Smooth muscle cell (in vitro differentiated cells): ENCODE measurements at regions not wholly inside any gene's neighbourhood (a gene's known extent, or its start where the extent isn't known, plus 50 kb on each side); places are given as distances from the start of the nearest gene placed in this dataset.
A peak's percentile ranks its signal among the peaks of the same experiment; 100 is the strongest.

ENCODE experiments used
- DNase-seq: peaks from one replicate; lab custom pipeline; 2025; ENCODE audit not compliant: unreplicated experiment; lab: John Stamatoyannopoulos, UW
- H2AFZ ChIP-seq: fragments of 200-600 bp; sonication (generic); 2 replicates; pipeline ENCODE4 v1.6.0; 2016; ENCODE audit warnings: antibody characterized with exemption, low read depth, mild to moderate bottlenecking
- H3F3A ChIP-seq: fragments of 200-600 bp; sonication (generic); 2 replicates; pipeline ENCODE4 v1.6.0; 2017; ENCODE audit warnings: antibody characterized with exemption, low read depth
- H3K27ac ChIP-seq: fragments of 200-600 bp; sonication (generic); 2 replicates; pipeline ENCODE4 v1.5.1; 2016; ENCODE audit warnings: low read depth, mild to moderate bottlenecking
- H3K27me3 ChIP-seq: fragments of 200-600 bp; sonication (generic); 2 replicates; pipeline ENCODE4 v1.6.1; 2016; ENCODE audit warnings: low read depth, mild to moderate bottlenecking
- H3K36me3 ChIP-seq: fragments of 200-600 bp; sonication (generic); 2 replicates; pipeline ENCODE4 v1.5.1; 2016; ENCODE audit warnings: low read depth
- H3K4me1 ChIP-seq: fragments of 200-600 bp; sonication (generic); 2 replicates; pipeline ENCODE4 v1.5.1; 2016; ENCODE audit warnings: low read depth
- H3K4me2 ChIP-seq: fragments of 200-600 bp; sonication (generic); 2 replicates; pipeline ENCODE4 v1.6.0; 2016; ENCODE audit warnings: mild to moderate bottlenecking
- H3K4me3 ChIP-seq: fragments of 200-600 bp; sonication (generic); 2 replicates; pipeline ENCODE4 v1.5.1; 2016; ENCODE audit warnings: mild to moderate bottlenecking
- H3K79me2 ChIP-seq: fragments of 200-600 bp; sonication (generic); 2 replicates; pipeline ENCODE4 v1.6.0; 2016; ENCODE audit warnings: low read depth, mild to moderate bottlenecking
- H3K9ac ChIP-seq: fragments of 200-600 bp; sonication (generic); 2 replicates; pipeline ENCODE4 v1.6.0; 2016; ENCODE audit warnings: low read depth
- H3K9me3 ChIP-seq: fragments of 200-600 bp; sonication (generic); replicated peaks from 2 replicates; pipeline ENCODE4 v1.5.1; 2016; ENCODE audit warnings: low read depth
- H4K20me1 ChIP-seq: fragments of 200-600 bp; sonication (generic); 2 replicates; pipeline ENCODE4 v1.6.0; 2016; ENCODE audit warnings: low read depth
- CTCF ChIP-seq: fragments of 200-600 bp; sonication (generic); IDR thresholded peaks from 2 replicates; pipeline ENCODE4 v1.5.1; 2017; ENCODE audit warnings: borderline replicate concordance, mild to moderate bottlenecking, antibody characterized with exemption; ENCODE audit not compliant: insufficient read depth, poor library complexity, severe bottlenecking
- WGBS: methylation state at CpG from one replicate; pipeline ENCODE4 v1.1.7; 2016; ENCODE audit warnings: low lambda C conversion rate; 5-methylcytosine and 5-hydroxymethylcytosine counted together

- no peak overlapping the region for H3K27ac ChIP-seq
- no peaks in the 10 kb centered on the region for H3K36me3 ChIP-seq
- no peak overlapping the region for H3K4me3 ChIP-seq
- no peaks in the 10 kb centered on the region for H3K4me1 ChIP-seq
- H4K20me1 ChIP-seq: no peaks in the 10 kb centered on the region
- no peak overlapping the region for H3K9ac ChIP-seq
- TF ChIP-seq CTCF: no peak
- H3F3A ChIP-seq: no peaks in the 10 kb centered on the region
- H3K9me3 ChIP-seq: no peaks in the 10 kb centered on the region
- no peak for DNase-seq
- H3K27me3 ChIP-seq: no peaks in the 10 kb centered on the region
- no peaks in the 10 kb centered on the region for H3K79me2 ChIP-seq
- H3K4me2 ChIP-seq: no peak overlapping the region
- H2AFZ ChIP-seq: no peak overlapping the region
Measured at GRCh38 chr5:94039101-94039500, 297.7 kb upstream of the POU5F2 start.

- H3K27ac ChIP-seq: no peak overlapping the region
- H4K20me1 ChIP-seq: no peaks in the 10 kb centered on the region
- no peak overlapping the region for H3K4me2 ChIP-seq
- H3K9me3 ChIP-seq: no peaks in the 10 kb centered on the region
- no peaks in the 10 kb centered on the region for H3K27me3 ChIP-seq
- H3K9ac ChIP-seq: no peak overlapping the region
- no peak for TF ChIP-seq CTCF
- H3K36me3 ChIP-seq: peaks cover 3% of the 10 kb centered on the region
- H3K4me1 ChIP-seq: no peaks in the 10 kb centered on the region
- H3F3A ChIP-seq: no peaks in the 10 kb centered on the region
- DNase-seq: no peak
- H3K79me2 ChIP-seq: no peaks in the 10 kb centered on the region
- no peak overlapping the region for H3K4me3 ChIP-seq
- no peak overlapping the region for H2AFZ ChIP-seq
Measured at GRCh38 chr5:94031631-94032030, 290.2 kb upstream of the POU5F2 start.

GRCh38 chr5:94028001-94028400, 286.6 kb upstream of the POU5F2 start:
- no peak for DNase-seq
- Histone ChIP-seq H3K4me3 (no peak overlapping the region), H3K9me3 (no peaks in the 10 kb centered on the region), H4K20me1 (no peaks in the 10 kb centered on the region), H3K9ac (peak overlapping the region; percentile 45), H2AFZ (no peak overlapping the region), H3K27ac (peak overlapping the region; percentile 85), H3F3A (no peaks in the 10 kb centered on the region), H3K36me3 (peaks cover 3% of the 10 kb centered on the region), H3K27me3 (no peaks in the 10 kb centered on the region), H3K79me2 (no peaks in the 10 kb centered on the region), H3K4me1 (no peaks in the 10 kb centered on the region), H3K4me2 (no peak overlapping the region)
- no peak for TF ChIP-seq CTCF
- WGBS: 44% methylated on average over 1 of the region's 1 CpG

GRCh38 chr5:94027145-94027544, 285.7 kb upstream of the POU5F2 start:
- Histone ChIP-seq H3K27ac (peak overlapping the region; percentile 85), H4K20me1 (no peaks in the 10 kb centered on the region), H3F3A (no peaks in the 10 kb centered on the region), H3K79me2 (no peaks in the 10 kb centered on the region), H3K36me3 (peaks cover 3% of the 10 kb centered on the region), H3K9ac (peak overlapping the region; percentile 45), H2AFZ (no peak overlapping the region), H3K27me3 (no peaks in the 10 kb centered on the region), H3K4me2 (no peak overlapping the region), H3K9me3 (no peaks in the 10 kb centered on the region), H3K4me3 (no peak overlapping the region), H3K4me1 (no peaks in the 10 kb centered on the region)
- no peak for DNase-seq
- WGBS: 100% methylated on average over 1 of the region's 1 CpG
- TF ChIP-seq CTCF: no peak
